ENCODE measurements at regions not wholly inside any gene's neighbourhood (a gene's known extent, or its start where the extent isn't known, plus 50 kb on each side); places are given as distances from the start of the nearest gene placed in this dataset.

DNA sequence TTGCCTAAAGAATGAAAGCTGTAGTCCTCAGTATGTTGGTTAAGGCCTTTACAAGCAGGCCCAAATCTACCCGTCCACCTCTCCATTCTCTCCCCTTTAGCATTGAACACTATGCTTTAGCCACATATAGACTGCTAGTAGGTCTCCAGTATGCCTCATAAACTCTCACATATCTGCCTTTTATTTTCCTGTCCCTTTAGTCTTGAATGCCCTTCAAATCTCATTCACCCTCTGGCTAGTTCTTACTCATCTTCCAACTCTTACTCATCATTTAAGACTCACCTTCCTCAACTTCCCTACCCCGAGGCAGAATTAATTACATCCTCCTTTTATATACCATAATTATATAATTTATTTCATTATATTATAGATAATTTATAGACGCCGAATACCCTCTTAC, 78.7 kb upstream of the TSPAN2 start:
- TF ChIP-seq, protein P1, sequence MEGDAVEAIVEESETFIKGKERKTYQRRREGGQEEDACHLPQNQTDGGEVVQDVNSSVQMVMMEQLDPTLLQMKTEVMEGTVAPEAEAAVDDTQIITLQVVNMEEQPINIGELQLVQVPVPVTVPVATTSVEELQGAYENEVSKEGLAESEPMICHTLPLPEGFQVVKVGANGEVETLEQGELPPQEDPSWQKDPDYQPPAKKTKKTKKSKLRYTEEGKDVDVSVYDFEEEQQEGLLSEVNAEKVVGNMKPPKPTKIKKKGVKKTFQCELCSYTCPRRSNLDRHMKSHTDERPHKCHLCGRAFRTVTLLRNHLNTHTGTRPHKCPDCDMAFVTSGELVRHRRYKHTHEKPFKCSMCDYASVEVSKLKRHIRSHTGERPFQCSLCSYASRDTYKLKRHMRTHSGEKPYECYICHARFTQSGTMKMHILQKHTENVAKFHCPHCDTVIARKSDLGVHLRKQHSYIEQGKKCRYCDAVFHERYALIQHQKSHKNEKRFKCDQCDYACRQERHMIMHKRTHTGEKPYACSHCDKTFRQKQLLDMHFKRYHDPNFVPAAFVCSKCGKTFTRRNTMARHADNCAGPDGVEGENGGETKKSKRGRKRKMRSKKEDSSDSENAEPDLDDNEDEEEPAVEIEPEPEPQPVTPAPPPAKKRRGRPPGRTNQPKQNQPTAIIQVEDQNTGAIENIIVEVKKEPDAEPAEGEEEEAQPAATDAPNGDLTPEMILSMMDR (IDR thresholded peaks at IDR 0.05) = no peak
- TF ChIP-seq POLR2AphosphoS5 (IDR thresholded peaks at IDR 0.05; ENCODE audit: insufficient read depth in 1 of 2, low read depth in 1 of 2) (no peak), POLR2A (IDR thresholded peaks at IDR 0.05) (no peak)
